Astrocyte (in vitro differentiated cells and primary cell): ENCODE measurements at regions not wholly inside any gene's neighbourhood (a gene's known extent, or its start where the extent isn't known, plus 50 kb on each side); places are given as distances from the start of the nearest gene placed in this dataset.

ENCODE experiments used
- DNase-seq: peaks from one replicate; pipeline ENCODE4 v3.0.0-alpha.2; 2010; ENCODE audit warnings: low read depth
- FAIRE-seq: peaks from 2 replicates; lab custom pipeline; 2011; peaks lifted over from hg19 to GRCh38; lab: Jason Lieb, UNC
- H2AFZ ChIP-seq: 2 replicates; pipeline ENCODE4 v1.6.0; 2012; ENCODE audit warnings: low read depth, low read length, inconsistent platforms
- H3K27ac ChIP-seq: 2 replicates; pipeline ENCODE4 v1.5.1; 2011; ENCODE audit warnings: low read depth, low read length, inconsistent platforms
- H3K27me3 ChIP-seq: 2 replicates; pipeline ENCODE4 v1.6.0; 2011; ENCODE audit warnings: low read length, inconsistent platforms; ENCODE audit not compliant: insufficient read depth
- H3K36me3 ChIP-seq: 2 replicates; pipeline ENCODE4 v1.5.1; 2011; ENCODE audit warnings: low read length, inconsistent platforms; ENCODE audit not compliant: insufficient read depth
- H3K4me1 ChIP-seq: 2 replicates; pipeline ENCODE4 v1.5.1; 2011; ENCODE audit warnings: low read length, inconsistent platforms; ENCODE audit not compliant: insufficient read depth
- H3K4me2 ChIP-seq: 2 replicates; pipeline ENCODE4 v1.6.0; 2012; ENCODE audit warnings: low read length, inconsistent platforms
- H3K4me3 ChIP-seq: 2 replicates; pipeline ENCODE4 v1.5.1; 2011; ENCODE audit warnings: low read depth, mild to moderate bottlenecking, low read length, inconsistent platforms; ENCODE audit not compliant: insufficient read depth
- H3K79me2 ChIP-seq: 2 replicates; pipeline ENCODE4 v1.6.0; 2012; ENCODE audit warnings: mild to moderate bottlenecking, low read length, inconsistent platforms; ENCODE audit not compliant: insufficient read depth
- H3K9ac ChIP-seq: 2 replicates; pipeline ENCODE4 v1.6.0; 2012; ENCODE audit warnings: mild to moderate bottlenecking, low read length, inconsistent platforms
- H3K9me3 ChIP-seq: 2 replicates; pipeline ENCODE4 v1.5.1; 2012; ENCODE audit warnings: low read depth, mild to moderate bottlenecking, low read length, inconsistent platforms; ENCODE audit not compliant: insufficient read depth
- H4K20me1 ChIP-seq: 2 replicates; pipeline ENCODE4 v1.6.0; 2012; ENCODE audit warnings: low read length, inconsistent platforms; ENCODE audit not compliant: insufficient read depth
- H3K27ac Mint-ChIP-seq: one replicate; pipeline ENCODE4 v1.8.0; 2021; ENCODE audit warnings: mild to moderate bottlenecking, mixed read lengths; ENCODE audit not compliant: unreplicated experiment
- H3K27me3 Mint-ChIP-seq: one replicate; pipeline ENCODE4 v1.8.0; 2021; ENCODE audit warnings: low read depth, mixed read lengths; ENCODE audit not compliant: unreplicated experiment
- H3K36me3 Mint-ChIP-seq: one replicate; pipeline ENCODE4 v1.8.0; 2021; ENCODE audit warnings: low read depth, mixed read lengths; ENCODE audit not compliant: unreplicated experiment
- H3K4me1 Mint-ChIP-seq: one replicate; pipeline ENCODE4 v1.8.0; 2021; ENCODE audit warnings: low read depth, mixed read lengths; ENCODE audit not compliant: unreplicated experiment
- H3K4me3 Mint-ChIP-seq: one replicate; pipeline ENCODE4 v1.8.0; 2021; ENCODE audit warnings: mild to moderate bottlenecking, moderate library complexity, mixed read lengths; ENCODE audit not compliant: unreplicated experiment
- H3K9me3 Mint-ChIP-seq: one replicate; pipeline ENCODE4 v1.8.0; 2021; ENCODE audit warnings: mild to moderate bottlenecking, mixed read lengths; ENCODE audit not compliant: unreplicated experiment
- CTCF ChIP-seq: IDR thresholded peaks from 2 replicates; pipeline ENCODE4 v1.5.1; 2011; ENCODE audit warnings: low read depth, mild to moderate bottlenecking, inconsistent platforms, low read length, moderate library complexity; ENCODE audit not compliant: insufficient read depth
- EZH2 ChIP-seq: IDR thresholded peaks from 2 replicates; pipeline ENCODE4 v1.6.1; 2012; ENCODE audit warnings: mild to moderate bottlenecking, low read length, inconsistent platforms; ENCODE audit not compliant: insufficient read depth

GRCh38 chr4:19324184-19324583 is 927.5 kb upstream of the SLIT2 start:
- H3K4me2 ChIP-seq, result no peak overlapping the region
- FAIRE-seq (no peak), DNase-seq (no peak)
- H3K27me3 Mint-ChIP-seq, result no peaks in the 10 kb centered on the region
- H3K27ac ChIP-seq, result no peak overlapping the region
- H3K4me3 Mint-ChIP-seq, result no peak overlapping the region
- H3K27ac Mint-ChIP-seq, result no peak overlapping the region
- H3K36me3 ChIP-seq, result no peaks in the 10 kb centered on the region
- no peaks in the 10 kb centered on the region for H3K4me1 Mint-ChIP-seq
- no peaks in the 10 kb centered on the region for H4K20me1 ChIP-seq
- no peak overlapping the region for H3K4me3 ChIP-seq
- no peak overlapping the region for H2AFZ ChIP-seq
- H3K79me2 ChIP-seq, result no peaks in the 10 kb centered on the region
- H3K4me1 ChIP-seq, result no peaks in the 10 kb centered on the region
- no peaks in the 10 kb centered on the region for H3K36me3 Mint-ChIP-seq
- no peak overlapping the region for H3K9ac ChIP-seq
- H3K27me3 ChIP-seq, result no peaks in the 10 kb centered on the region
- TF ChIP-seq EZH2 (no peak), CTCF (no peak)
- H3K9me3 Mint-ChIP-seq, result no peaks in the 10 kb centered on the region
- no peaks in the 10 kb centered on the region for H3K9me3 ChIP-seq

DNA sequence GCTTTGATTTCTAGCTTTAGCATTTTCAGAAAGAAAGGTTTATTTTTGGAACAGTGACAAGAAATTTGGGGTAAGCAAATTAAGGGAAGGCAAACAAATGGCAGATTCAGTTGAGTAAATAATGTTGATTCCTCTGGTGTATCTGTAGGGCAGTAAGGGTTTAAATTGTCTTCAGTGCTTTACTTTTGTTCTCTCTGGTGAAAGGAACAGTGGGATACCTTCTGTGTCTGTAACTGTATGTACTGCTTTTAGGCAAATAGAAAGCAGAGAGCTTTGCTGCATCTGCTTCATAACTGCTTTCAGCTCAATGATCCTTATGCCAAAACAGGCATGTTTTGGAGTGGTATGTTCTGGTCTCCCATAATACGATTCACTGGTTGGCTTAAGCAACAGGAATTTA is 932.1 kb upstream of the SLIT2 start:
- Mint-ChIP-seq H3K27me3 (no peaks in the 10 kb centered on the region), H3K4me3 (no peak overlapping the region), H3K9me3 (no peaks in the 10 kb centered on the region), H3K36me3 (no peaks in the 10 kb centered on the region), H3K27ac (no peak overlapping the region), H3K4me1 (no peaks in the 10 kb centered on the region)
- no peak overlapping the region for H3K9ac ChIP-seq
- no peak for DNase-seq
- no peak overlapping the region for H3K4me2 ChIP-seq
- no peaks in the 10 kb centered on the region for H3K79me2 ChIP-seq
- H3K4me1 ChIP-seq, result no peaks in the 10 kb centered on the region
- H3K36me3 ChIP-seq, result no peaks in the 10 kb centered on the region
- no peak overlapping the region for H3K27ac ChIP-seq
- no peak overlapping the region for H3K4me3 ChIP-seq
- H3K27me3 ChIP-seq, result no peaks in the 10 kb centered on the region
- FAIRE-seq, result no peak
- TF ChIP-seq EZH2 (no peak), CTCF (no peak)
- H3K9me3 ChIP-seq, result no peaks in the 10 kb centered on the region
- H4K20me1 ChIP-seq, result no peaks in the 10 kb centered on the region
- no peak overlapping the region for H2AFZ ChIP-seq

GRCh38 chr4:19317377-19317776 is 934.3 kb upstream of the SLIT2 start:
- no peak overlapping the region for H2AFZ ChIP-seq
- H3K4me3 Mint-ChIP-seq, result no peak overlapping the region
- no peak for FAIRE-seq

More at GRCh38 chr4:19317377-19317776, 934.3 kb upstream of the SLIT2 start:
- no peaks in the 10 kb centered on the region for H3K79me2 ChIP-seq
- H3K27me3 ChIP-seq, result no peaks in the 10 kb centered on the region
- H3K9ac ChIP-seq, result no peak overlapping the region
- no peaks in the 10 kb centered on the region for H3K9me3 Mint-ChIP-seq
- no peaks in the 10 kb centered on the region for H3K36me3 Mint-ChIP-seq
- H3K4me2 ChIP-seq, result no peak overlapping the region
- no peaks in the 10 kb centered on the region for H3K9me3 ChIP-seq
- no peak overlapping the region for H3K27ac Mint-ChIP-seq
- no peaks in the 10 kb centered on the region for H4K20me1 ChIP-seq
- H3K4me1 Mint-ChIP-seq, result no peaks in the 10 kb centered on the region
- no peaks in the 10 kb centered on the region for H3K4me1 ChIP-seq
- no peak for TF ChIP-seq CTCF
- TF ChIP-seq EZH2, result no peak
- H3K36me3 ChIP-seq, result no peaks in the 10 kb centered on the region
- no peak overlapping the region for H3K27ac ChIP-seq
- no peak overlapping the region for H3K4me3 ChIP-seq
- DNase-seq, result no peak
- H3K27me3 Mint-ChIP-seq, result no peaks in the 10 kb centered on the region
